Stimulated activated CD8-positive, alpha-beta memory T cell treated with anti-CD3 and anti-CD28 coated beads, Interleukin-7, amount 100 ng/mL, for 1 hour (primary cell): ENCODE measurements at regions not wholly inside any gene's neighbourhood (a gene's known extent, or its start where the extent isn't known, plus 50 kb on each side); places are given as distances from the start of the nearest gene placed in this dataset.

Experiments used
- DNase-seq, 2 donors: peaks; one replicate each; pipeline ENCODE4 v3.0.0-alpha.2; 2020; ENCODE audit warnings: low read depth in 2 of 2

DNA sequence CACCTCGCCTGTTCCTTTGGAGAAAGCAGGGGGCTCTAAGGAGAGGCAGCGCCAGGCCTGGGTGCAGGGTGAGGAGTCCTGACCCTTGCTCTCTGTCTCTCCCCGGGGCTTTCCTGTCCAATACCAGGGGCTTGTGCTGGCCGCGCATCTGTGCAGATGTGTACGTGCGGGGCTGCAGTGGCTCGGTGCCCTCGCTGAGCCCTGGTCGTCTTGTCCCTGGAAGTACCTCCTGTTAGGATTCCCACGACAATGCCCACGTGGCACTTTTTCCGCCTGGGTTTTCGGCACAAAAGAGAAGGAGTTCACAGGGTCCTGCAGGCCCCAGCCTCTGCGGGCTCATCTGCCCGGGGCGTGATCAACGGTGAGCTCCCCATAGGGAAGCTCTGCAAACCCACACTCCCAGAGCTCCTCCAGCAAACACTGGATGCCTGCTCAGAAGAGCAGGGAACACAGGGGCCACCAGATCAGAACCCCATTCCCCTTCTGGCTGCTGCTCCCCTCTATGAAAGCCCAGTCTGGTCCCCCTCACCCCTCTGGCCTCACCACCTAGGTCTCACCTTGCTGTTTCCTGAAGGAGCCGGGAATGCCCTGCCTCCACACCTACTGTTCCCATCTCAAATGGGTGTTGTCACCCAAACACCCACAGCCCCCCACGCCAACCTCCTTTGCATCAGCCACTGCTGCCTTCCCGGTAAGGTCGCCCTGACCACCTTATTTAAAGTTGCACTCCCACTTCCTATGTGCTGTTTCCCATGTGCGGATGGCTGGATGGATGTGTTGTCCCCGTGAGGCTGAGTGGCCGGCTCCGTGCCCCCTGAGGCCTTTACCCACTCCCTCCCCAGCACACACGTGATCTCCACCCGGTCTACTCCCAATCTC, 62.6 kb upstream of the PRR20G start:
- no peak for DNase-seq

DNA sequence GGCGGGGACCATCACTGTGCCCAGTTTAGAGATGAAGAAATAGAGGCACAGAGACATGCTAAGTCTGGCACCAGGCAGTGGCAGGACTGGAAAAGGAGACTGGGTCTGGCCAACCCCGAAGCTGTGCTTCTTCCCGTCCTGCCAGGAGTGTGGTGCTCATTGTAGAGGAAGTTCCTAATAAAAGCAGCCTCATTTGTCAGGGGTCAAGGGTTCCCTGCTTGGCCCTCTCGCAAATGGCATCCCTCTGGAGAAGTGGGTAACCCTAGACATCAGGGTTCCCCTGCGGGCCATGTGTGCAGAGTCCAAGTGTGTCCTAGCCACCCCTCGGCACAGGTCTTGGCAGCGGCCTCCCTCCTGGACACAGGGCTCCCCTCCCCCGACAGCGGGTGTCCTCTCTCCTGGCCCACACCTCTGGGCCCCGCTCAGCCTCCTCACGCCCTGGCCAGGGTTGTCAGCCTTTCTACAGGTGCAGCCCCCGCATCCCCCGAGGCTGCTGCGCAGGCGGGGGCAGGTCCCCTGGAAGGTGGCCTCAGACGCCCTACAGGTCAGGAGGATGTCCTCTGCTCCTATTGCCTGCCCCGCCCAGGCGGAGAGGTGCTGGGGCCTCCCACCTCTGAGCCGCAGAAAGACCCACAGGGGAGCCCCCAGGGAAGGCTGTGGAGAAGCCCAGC, 61.8 kb upstream of the PRR20G start:
- DNase-seq, result no peak

DNA sequence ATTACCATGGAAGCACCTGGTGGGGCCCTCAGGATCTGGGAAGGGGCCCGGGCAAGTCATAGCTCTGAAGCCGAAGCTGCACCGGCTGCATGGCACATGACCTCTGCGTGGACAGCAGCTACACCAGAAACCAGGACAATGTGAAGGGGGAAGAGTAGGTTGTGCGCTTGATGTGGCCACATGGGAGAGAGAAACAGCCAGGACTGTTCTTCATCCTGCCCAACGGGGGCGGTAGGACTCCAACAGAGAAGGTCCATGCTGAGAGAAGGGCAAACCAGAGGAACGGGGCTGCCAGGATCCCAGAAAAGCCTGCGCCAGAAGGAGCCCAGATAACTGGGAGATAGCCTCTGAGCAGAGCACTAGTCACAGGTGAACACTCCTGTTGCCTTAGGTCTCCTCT, 54.9 kb upstream of the PRR20G start:
- DNase-seq, result no peak

DNA sequence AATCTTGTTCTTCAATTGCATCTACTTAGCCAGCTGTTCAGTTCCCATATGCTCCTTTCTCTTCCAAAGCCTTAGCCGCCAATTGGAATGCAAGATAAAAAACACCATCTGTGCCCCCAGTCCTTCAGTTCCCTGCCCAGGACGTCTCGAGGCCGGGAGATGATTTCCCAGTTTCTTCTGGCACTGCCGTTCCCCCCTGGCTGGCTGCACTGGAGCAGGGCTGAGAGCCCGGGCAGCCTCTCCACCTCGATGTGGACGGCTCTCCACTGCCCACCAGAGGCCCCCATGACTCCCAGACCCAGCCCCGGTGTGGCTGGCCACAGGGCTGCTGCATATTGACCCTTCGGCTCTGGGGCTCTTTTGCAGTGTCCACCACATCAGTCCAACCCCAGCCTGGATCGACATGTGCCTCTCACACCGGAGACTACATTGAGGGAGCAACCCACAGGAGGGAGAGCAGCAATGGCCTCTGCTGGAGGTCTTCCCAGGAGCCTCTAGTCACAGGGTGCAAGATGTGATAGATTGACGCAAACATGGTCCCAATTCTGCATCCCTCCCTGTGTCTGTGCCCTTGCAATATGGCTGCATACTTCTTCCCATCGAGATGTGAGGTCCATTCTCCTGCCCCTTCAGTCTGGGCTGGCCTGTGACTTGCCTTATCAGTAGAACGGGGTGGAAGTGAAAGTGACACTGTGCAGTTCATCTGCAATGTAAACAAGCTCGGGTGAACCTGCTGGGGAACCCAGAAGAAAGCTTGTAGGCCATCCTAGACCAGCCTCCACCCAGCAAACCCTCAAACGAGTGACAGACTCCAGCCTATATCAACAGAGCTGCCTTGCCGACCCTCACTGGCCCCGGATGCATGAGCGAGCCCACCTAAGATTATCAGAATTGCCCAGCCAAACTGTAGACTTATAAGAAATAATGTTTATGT, 52.3 kb upstream of the PRR20G start:
- DNase-seq, result no peak

DNA sequence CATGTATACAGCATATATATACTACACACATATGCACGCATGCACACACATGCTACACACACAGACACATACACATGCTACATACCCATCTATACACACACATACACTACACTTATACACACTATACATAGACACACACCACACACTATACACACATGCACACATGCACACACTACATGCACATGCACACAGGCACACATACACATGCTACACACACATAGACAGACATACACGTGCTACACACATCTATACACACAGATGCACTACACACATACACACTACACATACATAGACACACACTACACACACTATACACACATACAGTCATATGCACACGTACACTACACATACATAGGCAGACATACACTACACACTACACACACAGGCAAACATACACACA, 51.2 kb upstream of the PRR20G start:
- no peak for DNase-seq

DNA sequence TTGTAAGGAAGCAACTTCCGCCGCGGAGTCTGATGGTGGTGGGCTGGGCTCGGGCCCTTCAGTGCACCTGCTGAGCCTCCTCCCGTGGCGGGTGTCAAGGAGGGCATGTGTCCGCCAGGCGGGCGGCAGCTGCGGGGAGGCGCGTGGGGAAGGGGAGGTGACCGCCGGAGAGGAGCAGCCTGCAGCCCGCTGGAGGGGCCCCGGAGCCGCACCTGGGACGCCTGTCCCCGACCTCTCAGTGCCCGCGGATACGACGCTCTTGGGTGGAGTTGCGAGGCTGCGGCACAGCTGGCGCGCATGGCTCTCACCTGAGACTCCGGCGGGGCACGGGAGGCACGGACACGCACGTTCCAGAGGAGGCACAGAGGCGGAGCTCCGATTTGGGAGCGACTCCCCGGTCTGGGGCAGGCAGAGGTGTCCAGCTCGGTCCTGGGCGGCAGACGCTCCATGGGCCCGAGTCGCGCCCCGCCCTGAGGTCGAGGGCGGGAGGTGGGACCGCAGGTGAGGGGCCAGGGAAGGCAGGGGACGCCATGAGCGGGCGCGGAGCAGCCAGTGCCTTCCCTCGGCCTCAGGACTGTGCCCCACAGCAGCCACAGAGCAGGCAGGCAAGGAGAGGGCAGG, 50.2 kb upstream of the PRR20G start:
- DNase-seq, result no peak
